ENCODE measurements at regions not wholly inside any gene's neighbourhood (a gene's known extent, or its start where the extent isn't known, plus 50 kb on each side); places are given as distances from the start of the nearest gene placed in this dataset.

DNA sequence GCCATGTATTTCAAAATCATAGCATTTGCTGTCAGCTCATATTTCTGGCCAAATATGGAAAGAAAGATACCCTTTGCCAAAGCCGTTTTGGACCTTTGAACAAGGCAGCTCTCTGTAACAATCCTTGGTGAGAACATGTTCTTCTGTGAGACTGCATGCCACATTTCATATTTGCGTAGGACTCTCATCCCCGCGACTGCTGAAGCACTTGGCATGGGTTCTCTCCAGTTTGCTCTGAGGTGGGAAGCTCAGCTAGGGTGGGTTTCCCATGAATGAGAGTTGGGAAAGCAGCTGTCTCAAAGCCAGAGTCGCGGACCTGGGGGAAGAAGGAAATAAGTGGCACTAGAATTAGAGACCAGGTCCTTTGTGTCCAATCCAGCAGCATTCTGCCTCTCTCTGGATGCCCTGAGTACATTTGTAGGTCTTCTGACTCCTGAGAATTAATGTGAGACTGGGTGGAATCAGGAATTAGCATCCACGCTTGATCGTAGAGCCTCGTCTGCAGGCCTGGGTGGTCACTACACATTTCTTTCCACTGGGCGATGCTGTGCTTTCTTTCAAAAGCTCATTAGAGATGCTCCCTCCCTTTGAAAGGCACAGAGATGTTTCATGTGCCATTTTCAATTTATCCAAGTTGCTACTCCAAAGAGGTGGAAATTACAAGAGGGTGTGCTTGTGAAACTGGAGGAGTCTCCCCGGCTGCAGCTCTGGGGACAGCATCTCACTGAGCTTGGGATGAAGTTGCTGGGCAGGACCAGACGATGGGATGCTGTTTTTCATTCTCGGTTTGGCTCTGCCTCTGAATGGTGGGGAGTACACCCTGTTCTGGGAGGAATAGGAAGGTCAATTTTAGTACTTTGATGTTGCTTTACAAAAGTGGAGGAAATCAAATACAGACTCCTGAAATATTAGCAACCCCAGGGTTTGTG is 197.2 kb downstream of the GADD45G start:
- no peaks in the 10 kb centered on the region for H3K4me1 ChIP-seq (ENCODE audit: control insufficient read depth in 1 of 2, insufficient read depth in 2 of 2, low read length in 2 of 2)
- no peak overlapping the region for H3K27ac ChIP-seq (ENCODE audit: low read depth in 1 of 2, low read length in 2 of 2)
- DNase-seq = no peak
- 21 to 23% methylated on average over 13 of the region's 13 CpGs for WGBS, 2 donors
- H3K4me3 ChIP-seq (ENCODE audit: low read length in 2 of 2) = no peak overlapping the region
- no peak for ATAC-seq (ENCODE audit: low FRiP score)
- H3K9me3 ChIP-seq (ENCODE audit: control insufficient read depth, low read length) = no peaks in the 10 kb centered on the region
- H3K36me3 ChIP-seq (ENCODE audit: control insufficient read depth in 1 of 2, insufficient read depth in 2 of 2, low read length in 1 of 2) = no peaks in the 10 kb centered on the region
- intact Hi-C loops (cut with DNase I) = loop anchor here in 1 of 2 donors (5.0 kb wide), 1 partner anchor 195 kb away; the partner anchor contains the start of gene GADD45G
- no peaks in the 10 kb centered on the region for H3K27me3 ChIP-seq (ENCODE audit: control insufficient read depth in 1 of 2, insufficient read depth in 2 of 2, low read length in 1 of 2)

DNA sequence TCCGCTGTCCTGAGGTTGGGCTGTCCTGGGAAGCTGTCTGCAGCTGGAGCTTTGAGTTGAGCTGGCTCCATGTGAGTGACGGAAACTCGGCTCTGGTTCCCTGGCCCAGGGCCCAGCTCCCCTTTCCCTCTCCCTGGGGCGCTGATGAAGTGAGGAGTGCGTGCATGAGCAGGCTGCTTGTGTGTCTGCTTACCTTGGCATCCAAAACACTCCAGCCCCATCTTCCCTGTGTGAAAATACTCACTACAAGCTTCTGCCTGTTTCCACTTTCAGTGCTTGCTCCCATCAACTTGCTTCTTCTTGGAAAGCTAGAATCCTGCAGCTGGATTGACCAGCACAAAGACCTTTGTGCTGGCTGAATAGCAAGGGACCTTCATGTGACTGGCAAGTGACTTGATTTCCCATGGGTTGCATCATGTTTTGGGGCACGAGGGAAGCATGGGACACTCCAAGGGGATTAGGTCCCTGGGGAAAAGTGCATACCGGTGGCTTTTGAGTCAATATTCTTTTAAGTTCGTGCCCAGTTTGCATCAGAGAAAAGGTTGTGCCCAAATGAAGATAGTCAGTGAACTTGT is 198.1 kb downstream of the GADD45G start:
- Histone ChIP-seq H3K4me1 (ENCODE audit: control insufficient read depth in 1 of 2, insufficient read depth in 2 of 2, low read length in 2 of 2) (no peaks in the 10 kb centered on the region), H3K27me3 (ENCODE audit: control insufficient read depth in 1 of 2, insufficient read depth in 2 of 2, low read length in 1 of 2) (no peaks in the 10 kb centered on the region), H3K9me3 (ENCODE audit: control insufficient read depth, low read length) (no peaks in the 10 kb centered on the region), H3K4me3 (ENCODE audit: low read length in 2 of 2) (no peak overlapping the region), H3K27ac (ENCODE audit: low read depth in 1 of 2, low read length in 2 of 2) (no peak overlapping the region), H3K36me3 (ENCODE audit: control insufficient read depth in 1 of 2, insufficient read depth in 2 of 2, low read length in 1 of 2) (no peaks in the 10 kb centered on the region)
- ATAC-seq (ENCODE audit: low FRiP score) (peak; percentile 42), DNase-seq (peak in 1 of 2 donors; percentile 50)
- intact Hi-C loops (cut with DNase I) = loop anchor here in 1 of 2 donors (5.0 kb wide), 1 partner anchor 196 kb away; the partner anchor contains the start of gene GADD45G
- 11 to 13% methylated on average over 8 of the region's 8 CpGs for WGBS, 2 donors

DNA sequence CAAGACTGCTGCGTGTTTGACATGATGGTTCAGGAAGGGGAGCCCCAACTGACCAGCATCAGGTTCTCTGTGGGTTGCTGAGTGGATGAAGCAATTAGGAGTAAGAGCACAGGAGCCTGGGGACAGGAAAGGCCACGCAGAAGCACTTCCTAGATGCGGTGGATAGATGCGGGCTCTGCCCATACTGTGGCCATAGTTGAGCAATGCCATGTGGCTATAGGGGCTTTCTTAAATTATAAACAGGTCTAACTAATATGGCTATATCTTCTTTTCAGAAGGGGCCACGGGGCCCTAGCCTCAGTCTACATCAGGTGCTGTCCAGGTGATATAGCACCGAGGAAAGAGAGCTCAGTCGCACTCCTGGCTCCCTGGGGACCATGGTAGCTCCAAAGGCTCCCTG is 198.6 kb downstream of the GADD45G start:
- 93 to 94% methylated on average over 7 of the region's 7 CpGs for WGBS, 2 donors
- intact Hi-C loops (cut with DNase I) = loop anchor here in 1 of 2 donors (5.0 kb wide), 1 partner anchor 196 kb away; the partner anchor contains the start of gene GADD45G
- no peak for ATAC-seq (ENCODE audit: low FRiP score)

DNA sequence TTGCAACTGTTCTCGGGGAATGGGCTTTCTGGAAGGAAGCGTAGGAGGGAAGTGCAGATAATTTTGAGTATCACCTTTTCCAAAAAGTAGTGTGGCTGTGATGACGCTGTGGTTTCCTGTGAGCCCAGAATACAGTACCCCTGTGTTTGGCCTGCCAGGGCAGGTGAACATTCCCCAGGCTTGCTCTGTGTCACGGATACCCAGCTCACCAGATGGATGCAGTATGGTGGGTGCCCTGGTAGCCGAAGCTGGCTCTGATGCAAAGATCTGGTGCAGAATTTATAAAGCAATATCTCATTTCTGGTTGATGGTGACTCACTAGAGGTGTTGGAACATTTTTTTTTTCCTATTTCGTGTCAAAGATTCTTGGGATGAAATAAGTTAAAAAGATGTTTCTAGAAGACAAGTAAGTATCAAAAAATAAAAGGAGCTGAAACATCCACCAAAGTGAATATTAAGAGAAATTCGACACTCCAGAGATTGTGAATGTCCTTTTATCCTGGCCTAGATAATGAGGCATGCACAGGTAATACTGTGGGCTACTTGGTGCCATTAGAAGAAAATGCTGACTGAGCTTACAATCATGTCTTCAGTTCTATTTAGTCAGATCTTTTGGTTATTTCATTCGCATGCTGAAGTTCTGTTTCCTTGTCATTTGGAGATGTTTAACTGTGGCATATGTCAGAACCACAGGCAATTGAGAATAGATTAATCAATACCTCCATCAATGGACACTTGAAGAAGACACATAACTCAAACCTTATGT is 200.1 kb downstream of the GADD45G start:
- Histone ChIP-seq H3K27me3 (ENCODE audit: control insufficient read depth in 1 of 2, insufficient read depth in 2 of 2, low read length in 1 of 2) (no peaks in the 10 kb centered on the region), H3K27ac (ENCODE audit: low read depth in 1 of 2, low read length in 2 of 2) (no peak overlapping the region), H3K36me3 (ENCODE audit: control insufficient read depth in 1 of 2, insufficient read depth in 2 of 2, low read length in 1 of 2) (no peaks in the 10 kb centered on the region), H3K4me3 (ENCODE audit: low read length in 2 of 2) (no peak overlapping the region), H3K9me3 (ENCODE audit: control insufficient read depth, low read length) (no peaks in the 10 kb centered on the region), H3K4me1 (ENCODE audit: control insufficient read depth in 1 of 2, insufficient read depth in 2 of 2, low read length in 2 of 2) (no peaks in the 10 kb centered on the region)
- DNase-seq (no peak), ATAC-seq (ENCODE audit: low FRiP score) (no peak)
- 82 to 91% methylated on average over 8 of the region's 8 CpGs for WGBS, 2 donors
- intact Hi-C loops (cut with DNase I) = loop anchor here in 1 of 2 donors (5.0 kb wide), 1 partner anchor 198 kb away; the partner anchor contains the start of gene GADD45G

More for the DNA sequence above, 198.6 kb downstream of the GADD45G start:
- Histone ChIP-seq H3K27me3 (ENCODE audit: control insufficient read depth in 1 of 2, insufficient read depth in 2 of 2, low read length in 1 of 2) (no peaks in the 10 kb centered on the region), H3K36me3 (ENCODE audit: control insufficient read depth in 1 of 2, insufficient read depth in 2 of 2, low read length in 1 of 2) (no peaks in the 10 kb centered on the region), H3K4me3 (ENCODE audit: low read length in 2 of 2) (no peak overlapping the region), H3K9me3 (ENCODE audit: control insufficient read depth, low read length) (no peaks in the 10 kb centered on the region), H3K4me1 (ENCODE audit: control insufficient read depth in 1 of 2, insufficient read depth in 2 of 2, low read length in 2 of 2) (no peaks in the 10 kb centered on the region), H3K27ac (ENCODE audit: low read depth in 1 of 2, low read length in 2 of 2) (no peak overlapping the region)
- DNase-seq = no peak

DNA sequence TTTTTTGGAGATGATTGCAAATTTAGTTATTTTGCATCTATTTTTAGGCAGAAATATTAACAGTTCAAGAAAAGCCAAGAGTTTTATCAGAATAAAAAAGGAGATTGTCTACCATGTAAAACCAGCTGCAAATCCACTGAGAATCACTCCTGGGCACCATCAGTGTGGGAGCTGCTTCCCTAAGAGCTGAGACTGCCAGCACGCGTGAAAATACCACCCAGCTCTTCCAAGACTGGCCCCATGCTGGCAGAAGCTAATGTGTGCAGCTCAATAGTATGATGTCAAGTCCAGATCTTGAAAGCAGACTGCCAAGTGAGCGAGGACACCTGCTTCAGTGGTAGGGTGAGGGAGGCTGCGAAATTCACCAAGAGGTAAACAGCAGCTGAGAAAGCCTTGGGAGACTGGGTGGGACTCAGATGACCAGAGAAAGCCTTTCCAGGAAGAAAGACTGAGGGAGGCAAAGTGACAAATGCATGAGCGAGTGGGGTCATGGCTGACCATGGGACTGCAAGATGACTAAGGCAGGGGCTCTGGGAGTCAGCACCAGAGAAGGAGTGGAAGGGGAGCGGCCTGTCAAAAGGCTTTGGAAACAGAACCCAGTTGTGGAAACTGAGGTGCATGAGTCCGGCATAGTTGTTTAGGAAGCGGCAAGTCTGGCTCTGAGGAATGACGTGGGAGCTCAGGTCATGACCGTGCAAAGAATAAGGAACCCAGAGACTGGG is 200.9 kb downstream of the GADD45G start:
- Histone ChIP-seq H3K36me3 (ENCODE audit: control insufficient read depth in 1 of 2, insufficient read depth in 2 of 2, low read length in 1 of 2) (no peaks in the 10 kb centered on the region), H3K4me1 (ENCODE audit: control insufficient read depth in 1 of 2, insufficient read depth in 2 of 2, low read length in 2 of 2) (no peaks in the 10 kb centered on the region), H3K4me3 (ENCODE audit: low read length in 2 of 2) (no peak overlapping the region), H3K27ac (ENCODE audit: low read depth in 1 of 2, low read length in 2 of 2) (no peak overlapping the region), H3K27me3 (ENCODE audit: control insufficient read depth in 1 of 2, insufficient read depth in 2 of 2, low read length in 1 of 2) (no peaks in the 10 kb centered on the region), H3K9me3 (ENCODE audit: control insufficient read depth, low read length) (no peaks in the 10 kb centered on the region)
- DNase-seq = no peak
- intact Hi-C loops (cut with DNase I) = no loop called here
- ATAC-seq (ENCODE audit: low FRiP score) = no peak
- 73% methylated on average over 10 of the region's 10 CpGs for WGBS, 2 donors

DNA sequence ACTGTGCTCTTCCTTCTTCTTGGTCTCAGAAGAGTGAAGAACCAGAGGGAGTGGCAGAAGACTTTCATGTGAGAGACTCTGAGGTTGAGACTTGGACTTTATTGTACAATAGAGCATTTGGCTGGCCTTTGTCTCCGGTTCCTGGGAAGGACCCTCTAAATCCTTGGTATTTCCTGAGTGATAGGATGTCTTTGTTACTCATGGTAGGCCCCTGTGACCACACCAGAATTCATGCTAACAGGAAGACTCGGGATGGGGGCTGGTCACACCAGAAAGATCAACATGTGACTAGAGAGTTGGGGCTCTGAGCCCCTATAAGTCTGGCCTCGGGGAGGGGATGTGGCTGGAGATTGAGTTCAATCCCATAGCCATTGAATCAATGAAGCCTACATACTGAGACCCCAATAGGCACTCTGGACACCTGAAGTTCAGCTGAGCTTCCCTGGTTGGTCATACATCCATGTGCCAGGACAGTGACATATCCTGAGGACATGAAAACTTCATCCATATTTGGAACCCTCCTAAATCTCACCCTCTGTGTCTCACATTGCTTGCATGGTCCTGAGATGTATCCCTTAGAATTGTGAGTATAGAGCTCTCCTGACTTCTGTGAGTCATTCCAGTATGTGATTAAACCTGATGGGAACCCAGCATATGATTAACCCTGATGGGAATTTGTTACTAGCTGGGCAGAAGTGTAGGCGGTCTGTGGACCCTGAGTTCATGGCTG is 201.7 kb downstream of the GADD45G start:
- 96 to 98% methylated on average over 4 of the region's 4 CpGs for WGBS, 2 donors
- intact Hi-C loops (cut with DNase I) = no loop called here
- Histone ChIP-seq H3K4me3 (ENCODE audit: low read length in 2 of 2) (no peak overlapping the region), H3K4me1 (ENCODE audit: control insufficient read depth in 1 of 2, insufficient read depth in 2 of 2, low read length in 2 of 2) (no peaks in the 10 kb centered on the region), H3K9me3 (ENCODE audit: control insufficient read depth, low read length) (no peaks in the 10 kb centered on the region), H3K27me3 (ENCODE audit: control insufficient read depth in 1 of 2, insufficient read depth in 2 of 2, low read length in 1 of 2) (no peaks in the 10 kb centered on the region), H3K36me3 (ENCODE audit: control insufficient read depth in 1 of 2, insufficient read depth in 2 of 2, low read length in 1 of 2) (no peaks in the 10 kb centered on the region), H3K27ac (ENCODE audit: low read depth in 1 of 2, low read length in 2 of 2) (no peak overlapping the region)
- ATAC-seq (ENCODE audit: low FRiP score) (no peak), DNase-seq (no peak)

DNA sequence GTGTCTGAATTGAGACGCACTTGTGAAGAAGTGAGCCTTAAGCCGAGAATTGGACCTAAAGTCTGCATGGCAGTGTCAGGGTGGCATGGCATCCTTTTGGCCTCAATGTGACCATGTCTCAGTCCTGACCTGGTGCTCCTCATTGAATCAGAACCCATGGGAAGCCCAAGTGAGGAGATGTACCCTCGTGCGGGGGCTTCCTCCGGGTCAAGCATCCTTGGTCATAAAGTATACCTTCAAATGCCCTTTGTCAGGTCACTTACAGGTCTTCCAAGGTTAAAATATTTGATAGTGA is 202.2 kb downstream of the GADD45G start:
- no peaks in the 10 kb centered on the region for H3K4me1 ChIP-seq (ENCODE audit: control insufficient read depth in 1 of 2, insufficient read depth in 2 of 2, low read length in 2 of 2)
- WGBS, 2 donors = 96 to 97% methylated on average over 5 of the region's 5 CpGs
- no peaks in the 10 kb centered on the region for H3K27me3 ChIP-seq (ENCODE audit: control insufficient read depth in 1 of 2, insufficient read depth in 2 of 2, low read length in 1 of 2)
- no peaks in the 10 kb centered on the region for H3K9me3 ChIP-seq (ENCODE audit: control insufficient read depth, low read length)
- ATAC-seq (ENCODE audit: low FRiP score) = no peak
- intact Hi-C loops (cut with DNase I) = no loop called here
- H3K27ac ChIP-seq (ENCODE audit: low read depth in 1 of 2, low read length in 2 of 2) = no peak overlapping the region
- DNase-seq = no peak
- no peak overlapping the region for H3K4me3 ChIP-seq (ENCODE audit: low read length in 2 of 2)
- no peaks in the 10 kb centered on the region for H3K36me3 ChIP-seq (ENCODE audit: control insufficient read depth in 1 of 2, insufficient read depth in 2 of 2, low read length in 1 of 2)

DNA sequence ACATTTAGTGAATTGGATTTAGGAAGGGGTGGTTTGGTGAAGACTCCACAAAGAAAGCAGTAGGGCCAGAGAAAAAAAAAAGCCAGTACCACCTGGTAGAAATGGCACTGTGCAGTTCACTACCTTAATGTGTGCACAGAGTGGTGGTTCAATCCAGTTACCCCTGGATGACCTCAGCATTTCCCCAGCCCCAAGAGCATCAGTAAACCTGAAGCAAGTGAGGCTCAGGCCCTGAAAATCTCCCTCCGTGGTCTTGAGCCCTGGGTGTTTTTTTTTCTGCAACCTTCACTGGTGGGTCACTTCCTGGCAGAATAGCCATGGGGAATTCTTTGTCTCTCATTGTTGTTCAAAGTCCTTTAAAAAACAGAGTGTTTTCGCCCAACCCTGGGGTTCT is 202.9 kb downstream of the GADD45G start:
- ATAC-seq (ENCODE audit: low FRiP score) (no peak), DNase-seq (no peak)
- H3K27ac ChIP-seq (ENCODE audit: low read depth in 1 of 2, low read length in 2 of 2) = no peak overlapping the region
- H3K9me3 ChIP-seq (ENCODE audit: control insufficient read depth, low read length) = no peaks in the 10 kb centered on the region
- no peaks in the 10 kb centered on the region for H3K27me3 ChIP-seq (ENCODE audit: control insufficient read depth in 1 of 2, insufficient read depth in 2 of 2, low read length in 1 of 2)
- intact Hi-C loops (cut with DNase I) = no loop called here
- no peaks in the 10 kb centered on the region for H3K36me3 ChIP-seq (ENCODE audit: control insufficient read depth in 1 of 2, insufficient read depth in 2 of 2, low read length in 1 of 2)
- H3K4me3 ChIP-seq (ENCODE audit: low read length in 2 of 2) = no peak overlapping the region
- H3K4me1 ChIP-seq (ENCODE audit: control insufficient read depth in 1 of 2, insufficient read depth in 2 of 2, low read length in 2 of 2) = no peaks in the 10 kb centered on the region
- WGBS, 2 donors = 84 to 88% methylated on average over 2 of the region's 2 CpGs
